ENCODE measurements at regions not wholly inside any gene's neighbourhood (a gene's known extent, or its start where the extent isn't known, plus 50 kb on each side); places are given as distances from the start of the nearest gene placed in this dataset.

- TF ChIP-seq, protein P1, sequence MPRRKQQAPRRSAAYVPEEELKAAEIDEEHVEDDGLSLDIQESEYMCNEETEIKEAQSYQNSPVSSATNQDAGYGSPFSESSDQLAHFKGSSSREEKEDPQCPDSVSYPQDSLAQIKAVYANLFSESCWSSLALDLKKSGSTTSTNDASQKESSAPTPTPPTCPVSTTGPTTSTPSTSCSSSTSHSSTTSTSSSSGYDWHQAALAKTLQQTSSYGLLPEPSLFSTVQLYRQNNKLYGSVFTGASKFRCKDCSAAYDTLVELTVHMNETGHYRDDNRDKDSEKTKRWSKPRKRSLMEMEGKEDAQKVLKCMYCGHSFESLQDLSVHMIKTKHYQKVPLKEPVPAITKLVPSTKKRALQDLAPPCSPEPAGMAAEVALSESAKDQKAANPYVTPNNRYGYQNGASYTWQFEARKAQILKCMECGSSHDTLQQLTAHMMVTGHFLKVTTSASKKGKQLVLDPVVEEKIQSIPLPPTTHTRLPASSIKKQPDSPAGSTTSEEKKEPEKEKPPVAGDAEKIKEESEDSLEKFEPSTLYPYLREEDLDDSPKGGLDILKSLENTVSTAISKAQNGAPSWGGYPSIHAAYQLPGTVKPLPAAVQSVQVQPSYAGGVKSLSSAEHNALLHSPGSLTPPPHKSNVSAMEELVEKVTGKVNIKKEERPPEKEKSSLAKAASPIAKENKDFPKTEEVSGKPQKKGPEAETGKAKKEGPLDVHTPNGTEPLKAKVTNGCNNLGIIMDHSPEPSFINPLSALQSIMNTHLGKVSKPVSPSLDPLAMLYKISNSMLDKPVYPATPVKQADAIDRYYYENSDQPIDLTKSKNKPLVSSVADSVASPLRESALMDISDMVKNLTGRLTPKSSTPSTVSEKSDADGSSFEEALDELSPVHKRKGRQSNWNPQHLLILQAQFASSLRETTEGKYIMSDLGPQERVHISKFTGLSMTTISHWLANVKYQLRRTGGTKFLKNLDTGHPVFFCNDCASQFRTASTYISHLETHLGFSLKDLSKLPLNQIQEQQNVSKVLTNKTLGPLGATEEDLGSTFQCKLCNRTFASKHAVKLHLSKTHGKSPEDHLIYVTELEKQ (CRISPR knock-in tag; IDR thresholded peaks at IDR 0.05): no peak
- TF ChIP-seq ZEB2 (IDR thresholded peaks at IDR 0.05) (no peak), CEBPZ (IDR thresholded peaks at IDR 0.05; ENCODE audit: borderline replicate concordance, low read depth, low read length) (no peak), ZNF583 (CRISPR knock-in tag; IDR thresholded peaks at IDR 0.05) (no peak), ZNF561 (CRISPR knock-in tag; conservative IDR thresholded peaks at IDR 0.05) (no peak), TSC22D4 (tag; IDR thresholded peaks at IDR 0.05) (no peak), RUNX1 (IDR thresholded peaks at IDR 0.05; ENCODE audit: low read depth) (no peak), ZC3H8 (IDR thresholded peaks at IDR 0.05) (no peak), ZNF586 (CRISPR knock-in tag; conservative IDR thresholded peaks at IDR 0.05) (no peak), NFATC3 (IDR thresholded peaks at IDR 0.05) (no peak), SRSF1 (IDR thresholded peaks at IDR 0.05; ENCODE audit: low read depth, low read length) (no peak), NFIX (CRISPR knock-in tag; IDR thresholded peaks at IDR 0.05; ENCODE audit: low read depth) (no peak), ZNF780A (CRISPR knock-in tag; IDR thresholded peaks at IDR 0.05) (no peak)
- TF ChIP-seq, protein P2, sequence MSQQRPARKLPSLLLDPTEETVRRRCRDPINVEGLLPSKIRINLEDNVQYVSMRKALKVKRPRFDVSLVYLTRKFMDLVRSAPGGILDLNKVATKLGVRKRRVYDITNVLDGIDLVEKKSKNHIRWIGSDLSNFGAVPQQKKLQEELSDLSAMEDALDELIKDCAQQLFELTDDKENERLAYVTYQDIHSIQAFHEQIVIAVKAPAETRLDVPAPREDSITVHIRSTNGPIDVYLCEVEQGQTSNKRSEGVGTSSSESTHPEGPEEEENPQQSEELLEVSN (IDR thresholded peaks at IDR 0.05; ENCODE audit: borderline replicate concordance in 1 of 2, extremely low read depth in 1 of 2, insufficient read depth in 1 of 2, insufficient read length in 1 of 2, low read depth in 1 of 2, low read length in 1 of 2, poor library complexity in 1 of 2, severe bottlenecking in 1 of 2): no peak
These were observed 509.6 kb upstream of the TCF4 start (continued) for GRCh38 chr18:56097621-56098020.
